ENCODE measurements at regions not wholly inside any gene's neighbourhood (a gene's known extent, or its start where the extent isn't known, plus 50 kb on each side); places are given as distances from the start of the nearest gene placed in this dataset.

GRCh38 chr2:221085936-221086335, 486.2 kb downstream of the EPHA4 start:
- DNase-seq (ENCODE audit: low spot score in 2 of 2) = no peak
- no peak for ATAC-seq (replicated peaks; ENCODE audit: extremely low read depth, poor library complexity, severe bottlenecking)
- H3K27me3 Mint-ChIP-seq = peaks cover 4% of the 10 kb centered on the region
- H3K9me3 Mint-ChIP-seq = no peaks in the 10 kb centered on the region
- no peak overlapping the region for H3K27ac Mint-ChIP-seq (ENCODE audit: low read depth)
- no peaks in the 10 kb centered on the region for H3K4me1 Mint-ChIP-seq
- H3K4me3 Mint-ChIP-seq = no peak overlapping the region
- no peaks in the 10 kb centered on the region for H3K36me3 Mint-ChIP-seq (ENCODE audit: insufficient read depth)

GRCh38 chr2:221087779-221088178, 484.3 kb downstream of the EPHA4 start:
- Mint-ChIP-seq H3K9me3 (no peaks in the 10 kb centered on the region), H3K27ac (ENCODE audit: low read depth) (no peak overlapping the region), H3K27me3 (peaks cover 9% of the 10 kb centered on the region), H3K4me1 (no peaks in the 10 kb centered on the region), H3K36me3 (ENCODE audit: insufficient read depth) (no peaks in the 10 kb centered on the region), H3K4me3 (no peak overlapping the region)
- no peak for DNase-seq (ENCODE audit: low spot score in 2 of 2)
- no peak for ATAC-seq (replicated peaks; ENCODE audit: extremely low read depth, poor library complexity, severe bottlenecking)

DNA sequence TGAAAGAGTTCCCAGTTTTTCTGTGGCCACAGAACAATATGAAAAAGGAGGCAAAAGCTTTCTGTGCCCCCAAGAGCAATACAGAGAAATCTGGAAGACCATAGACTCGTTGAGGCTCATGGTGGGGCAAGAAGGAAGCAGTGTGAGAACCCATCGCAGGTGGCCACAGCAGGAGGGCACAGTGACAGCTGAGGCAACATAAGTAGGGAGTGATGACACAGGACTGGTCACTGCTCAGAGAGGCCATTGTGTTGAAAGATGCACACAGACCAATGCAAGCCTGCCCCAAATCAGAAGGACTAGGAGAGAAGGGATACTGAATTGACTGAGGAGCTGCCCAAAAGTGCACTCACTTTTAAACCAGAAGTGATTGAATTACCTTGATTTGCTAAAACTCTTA, 483.6 kb downstream of the EPHA4 start:
- H3K4me1 Mint-ChIP-seq = no peaks in the 10 kb centered on the region
- H3K36me3 Mint-ChIP-seq (ENCODE audit: insufficient read depth) = no peaks in the 10 kb centered on the region
- no peak overlapping the region for H3K27ac Mint-ChIP-seq (ENCODE audit: low read depth)
- ATAC-seq (replicated peaks; ENCODE audit: extremely low read depth, poor library complexity, severe bottlenecking) = no peak
- peaks cover 9% of the 10 kb centered on the region for H3K27me3 Mint-ChIP-seq
- no peak for DNase-seq (ENCODE audit: low spot score in 2 of 2)
- no peaks in the 10 kb centered on the region for H3K9me3 Mint-ChIP-seq
- no peak overlapping the region for H3K4me3 Mint-ChIP-seq

DNA sequence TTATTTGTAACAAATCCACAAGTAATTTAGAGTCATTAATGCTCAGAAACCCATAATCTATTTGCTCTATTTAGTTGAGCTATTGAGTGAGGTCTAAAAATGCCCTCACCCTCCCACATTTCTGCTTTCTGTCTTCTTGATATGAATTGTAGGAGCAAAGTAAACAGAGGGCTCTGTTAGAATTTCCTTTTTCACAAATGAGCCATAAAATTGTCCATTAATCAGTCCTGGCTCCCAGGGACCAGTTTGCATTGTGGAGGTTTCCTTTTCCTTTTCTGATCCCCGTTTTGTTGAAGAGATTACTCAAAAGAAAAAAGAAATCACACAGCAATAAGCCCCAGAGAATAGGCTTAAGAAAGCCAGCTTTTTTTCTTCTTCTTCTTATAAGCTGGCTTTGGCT, 476.7 kb downstream of the EPHA4 start:
- DNase-seq (ENCODE audit: low spot score in 2 of 2) (no peak), ATAC-seq (replicated peaks; ENCODE audit: extremely low read depth, poor library complexity, severe bottlenecking) (no peak)
- Mint-ChIP-seq H3K27ac (ENCODE audit: low read depth) (no peak overlapping the region), H3K4me1 (no peaks in the 10 kb centered on the region), H3K4me3 (no peak overlapping the region), H3K9me3 (no peaks in the 10 kb centered on the region), H3K36me3 (ENCODE audit: insufficient read depth) (peaks cover 2% of the 10 kb centered on the region), H3K27me3 (peaks cover 9% of the 10 kb centered on the region)

GRCh38 chr2:221096706-221097567, 475.2 kb downstream of the EPHA4 start:
- no peak for ATAC-seq (replicated peaks; ENCODE audit: extremely low read depth, poor library complexity, severe bottlenecking)

GRCh38 chr2:221097568-221097915, 474.6 kb downstream of the EPHA4 start:
- DNase-seq (ENCODE audit: low spot score in 2 of 2) (no peak), ATAC-seq (replicated peaks; ENCODE audit: extremely low read depth, poor library complexity, severe bottlenecking) (no peak)
- Mint-ChIP-seq H3K9me3 (no peaks in the 10 kb centered on the region), H3K4me1 (no peaks in the 10 kb centered on the region), H3K36me3 (ENCODE audit: insufficient read depth) (peaks cover 2% of the 10 kb centered on the region), H3K4me3 (no peak overlapping the region), H3K27ac (ENCODE audit: low read depth) (no peak overlapping the region), H3K27me3 (no peaks in the 10 kb centered on the region)

More at GRCh38 chr2:221096706-221097567, 475.2 kb downstream of the EPHA4 start:
- Mint-ChIP-seq H3K4me1 (no peaks in the 10 kb centered on the region), H3K9me3 (no peaks in the 10 kb centered on the region), H3K36me3 (ENCODE audit: insufficient read depth) (peaks cover 2% of the 10 kb centered on the region), H3K27ac (ENCODE audit: low read depth) (no peak overlapping the region), H3K4me3 (no peak overlapping the region), H3K27me3 (no peaks in the 10 kb centered on the region)
- no peak for DNase-seq (ENCODE audit: low spot score in 2 of 2)

GRCh38 chr2:221097949-221098348, 474.2 kb downstream of the EPHA4 start:
- Mint-ChIP-seq H3K27me3 (no peaks in the 10 kb centered on the region), H3K36me3 (ENCODE audit: insufficient read depth) (peaks cover 2% of the 10 kb centered on the region), H3K4me3 (no peak overlapping the region), H3K9me3 (no peaks in the 10 kb centered on the region), H3K27ac (ENCODE audit: low read depth) (no peak overlapping the region), H3K4me1 (no peaks in the 10 kb centered on the region)
- no peak for DNase-seq (ENCODE audit: low spot score in 2 of 2)
- ATAC-seq (replicated peaks; ENCODE audit: extremely low read depth, poor library complexity, severe bottlenecking) = no peak

DNA sequence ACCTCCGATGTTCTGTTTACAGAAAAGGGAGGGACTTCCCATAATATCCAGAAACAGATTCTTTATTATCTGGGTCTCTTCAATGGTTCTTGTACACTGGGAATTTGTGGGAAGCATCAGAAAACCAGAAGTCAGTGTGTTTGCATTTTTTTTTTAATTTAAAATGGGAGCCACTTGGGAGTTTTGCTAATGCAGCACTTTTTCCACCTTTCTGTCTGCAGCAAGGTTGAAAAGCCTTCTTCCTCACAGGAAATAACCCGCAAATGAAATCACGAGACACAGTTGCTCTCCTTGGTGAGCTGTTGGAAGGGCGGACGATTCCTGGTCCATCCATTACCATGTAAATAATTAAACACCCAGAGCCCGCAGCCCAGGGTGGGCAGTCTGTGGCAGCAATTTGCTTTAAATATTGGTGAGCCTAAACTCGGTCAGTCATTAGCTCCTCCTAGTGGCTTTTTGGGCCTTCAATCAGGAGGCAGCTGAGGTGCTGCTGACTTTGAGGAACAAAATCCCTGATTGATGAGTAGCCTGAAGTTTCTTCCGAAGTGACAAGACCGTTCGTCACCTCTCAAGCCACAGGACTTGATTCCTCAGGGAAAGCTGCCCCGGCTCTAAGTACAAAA, 471.5 kb downstream of the EPHA4 start:
- Mint-ChIP-seq H3K36me3 (ENCODE audit: insufficient read depth) (peaks cover 2% of the 10 kb centered on the region), H3K4me1 (no peaks in the 10 kb centered on the region), H3K9me3 (no peaks in the 10 kb centered on the region), H3K27ac (ENCODE audit: low read depth) (no peak overlapping the region), H3K27me3 (peaks cover 11% of the 10 kb centered on the region), H3K4me3 (no peak overlapping the region)
- no peak for DNase-seq (ENCODE audit: low spot score in 2 of 2)
- ATAC-seq (replicated peaks; ENCODE audit: extremely low read depth, poor library complexity, severe bottlenecking) = no peak

DNA sequence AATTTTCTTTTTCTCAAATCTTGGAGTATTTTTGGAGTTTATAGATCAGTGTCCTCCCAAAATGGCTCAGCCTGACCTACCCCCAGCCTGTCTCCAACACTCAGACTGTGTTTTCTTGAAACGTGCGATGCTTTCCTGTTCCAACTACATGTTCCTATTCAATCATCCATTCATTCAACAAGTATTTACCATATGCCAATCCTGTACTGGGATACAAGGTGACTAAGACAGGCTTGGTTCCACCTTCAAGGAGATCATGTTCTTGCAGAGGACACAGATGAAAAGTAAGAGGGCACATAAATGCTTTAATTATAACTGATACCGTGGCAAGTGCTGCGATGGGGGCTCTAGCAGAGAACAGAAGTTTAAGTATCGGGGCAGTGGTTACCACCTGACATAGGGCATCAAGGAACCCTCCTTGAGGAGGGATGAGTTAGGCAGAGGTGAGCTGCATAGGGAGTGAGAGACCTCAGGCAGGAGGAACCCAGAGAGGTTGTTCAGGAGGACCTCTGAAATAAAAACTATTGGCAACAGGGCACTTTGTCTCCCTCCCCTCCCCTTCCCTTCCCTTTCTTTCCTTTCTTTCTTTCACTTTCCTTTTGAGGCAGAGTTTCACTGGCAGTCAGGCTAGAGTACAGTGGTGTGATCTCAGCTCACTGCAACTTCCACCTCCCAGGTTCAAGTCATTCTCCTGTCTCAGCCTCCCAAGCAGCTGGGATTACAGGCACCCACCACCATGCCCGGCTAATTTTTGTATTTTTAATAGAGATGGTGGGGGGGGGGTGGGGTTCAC, 469.0 kb downstream of the EPHA4 start:
- Mint-ChIP-seq H3K4me3 (no peak overlapping the region), H3K36me3 (ENCODE audit: insufficient read depth) (no peaks in the 10 kb centered on the region), H3K27me3 (peaks cover 27% of the 10 kb centered on the region), H3K4me1 (no peaks in the 10 kb centered on the region), H3K9me3 (no peaks in the 10 kb centered on the region), H3K27ac (ENCODE audit: low read depth) (no peak overlapping the region)
- ATAC-seq (replicated peaks; ENCODE audit: extremely low read depth, poor library complexity, severe bottlenecking) = no peak
- no peak for DNase-seq (ENCODE audit: low spot score in 2 of 2)

DNA sequence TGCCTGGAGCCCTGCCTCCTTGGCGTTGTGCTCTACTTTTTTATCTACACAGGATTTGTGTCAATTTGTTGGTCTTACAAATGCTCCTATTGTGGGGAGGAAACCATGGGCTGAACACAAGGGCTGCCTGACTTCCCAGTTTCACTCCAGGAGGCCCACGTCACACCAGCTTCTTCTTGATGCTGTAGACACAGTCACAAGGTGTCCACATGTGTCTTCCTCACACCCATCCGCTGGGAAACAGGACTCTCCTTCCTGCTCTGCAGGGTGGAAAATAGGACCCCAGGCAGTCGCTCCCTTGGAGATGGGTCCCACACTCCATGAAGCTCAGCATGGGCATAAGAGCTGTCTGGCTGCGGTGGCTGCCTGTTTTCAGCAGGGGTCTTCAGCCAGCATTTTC, 468.2 kb downstream of the EPHA4 start:
- Mint-ChIP-seq H3K27ac (ENCODE audit: low read depth) (no peak overlapping the region), H3K4me3 (no peak overlapping the region), H3K36me3 (ENCODE audit: insufficient read depth) (no peaks in the 10 kb centered on the region), H3K9me3 (no peaks in the 10 kb centered on the region), H3K4me1 (no peaks in the 10 kb centered on the region), H3K27me3 (peaks cover 27% of the 10 kb centered on the region)
- no peak for DNase-seq (ENCODE audit: low spot score in 2 of 2)
- ATAC-seq (replicated peaks; ENCODE audit: extremely low read depth, poor library complexity, severe bottlenecking) = no peak

GRCh38 chr2:221104361-221104811, 467.7 kb downstream of the EPHA4 start:
- H3K4me3 Mint-ChIP-seq = no peak overlapping the region
- H3K27me3 Mint-ChIP-seq = peaks cover 27% of the 10 kb centered on the region
- H3K36me3 Mint-ChIP-seq (ENCODE audit: insufficient read depth) = no peaks in the 10 kb centered on the region
- ATAC-seq (replicated peaks; ENCODE audit: extremely low read depth, poor library complexity, severe bottlenecking) (no peak), DNase-seq (ENCODE audit: low spot score in 2 of 2) (no peak)
- H3K27ac Mint-ChIP-seq (ENCODE audit: low read depth) = no peak overlapping the region
- H3K9me3 Mint-ChIP-seq = no peaks in the 10 kb centered on the region
- H3K4me1 Mint-ChIP-seq = no peaks in the 10 kb centered on the region

GRCh38 chr2:221106241-221106640, 465.9 kb downstream of the EPHA4 start:
- ATAC-seq (replicated peaks; ENCODE audit: extremely low read depth, poor library complexity, severe bottlenecking) = no peak

More at GRCh38 chr2:221106241-221106640, 465.9 kb downstream of the EPHA4 start:
- Mint-ChIP-seq H3K4me1 (no peaks in the 10 kb centered on the region), H3K27ac (ENCODE audit: low read depth) (no peak overlapping the region), H3K36me3 (ENCODE audit: insufficient read depth) (no peaks in the 10 kb centered on the region), H3K9me3 (no peaks in the 10 kb centered on the region), H3K4me3 (no peak overlapping the region), H3K27me3 (peaks cover 27% of the 10 kb centered on the region)
- DNase-seq (ENCODE audit: low spot score in 2 of 2) = no peak

Data from central memory CD8-positive, alpha-beta T cell (primary cell).